ENCODE measurements at regions not wholly inside any gene's neighbourhood (a gene's known extent, or its start where the extent isn't known, plus 50 kb on each side); places are given as distances from the start of the nearest gene placed in this dataset.

GRCh38 chr9:117466111-117466510, 51.3 kb upstream of the ASTN2 start:
- no peak for DNase-seq (ENCODE audit: low spot score)
- Mint-ChIP-seq H3K36me3 (ENCODE audit: low read depth) (no peaks in the 10 kb centered on the region), H3K9me3 (no peaks in the 10 kb centered on the region), H3K4me1 (ENCODE audit: low read depth) (no peaks in the 10 kb centered on the region), H3K4me3 (ENCODE audit: low read depth) (no peak overlapping the region), H3K27me3 (ENCODE audit: low read depth) (no peaks in the 10 kb centered on the region), H3K27ac (no peak overlapping the region)
- intact Hi-C loops (cut with micrococcal nuclease): no loop called here

- DNase-seq (ENCODE audit: low spot score): no peak
- Mint-ChIP-seq H3K27ac (no peak overlapping the region), H3K27me3 (ENCODE audit: low read depth) (no peaks in the 10 kb centered on the region), H3K4me3 (ENCODE audit: low read depth) (no peak overlapping the region), H3K9me3 (no peaks in the 10 kb centered on the region), H3K36me3 (ENCODE audit: low read depth) (no peaks in the 10 kb centered on the region), H3K4me1 (ENCODE audit: low read depth) (no peaks in the 10 kb centered on the region)
- intact Hi-C loops (cut with micrococcal nuclease): no loop called here
Measured at GRCh38 chr9:117465706-117466105, 50.8 kb upstream of the ASTN2 start.

DNA sequence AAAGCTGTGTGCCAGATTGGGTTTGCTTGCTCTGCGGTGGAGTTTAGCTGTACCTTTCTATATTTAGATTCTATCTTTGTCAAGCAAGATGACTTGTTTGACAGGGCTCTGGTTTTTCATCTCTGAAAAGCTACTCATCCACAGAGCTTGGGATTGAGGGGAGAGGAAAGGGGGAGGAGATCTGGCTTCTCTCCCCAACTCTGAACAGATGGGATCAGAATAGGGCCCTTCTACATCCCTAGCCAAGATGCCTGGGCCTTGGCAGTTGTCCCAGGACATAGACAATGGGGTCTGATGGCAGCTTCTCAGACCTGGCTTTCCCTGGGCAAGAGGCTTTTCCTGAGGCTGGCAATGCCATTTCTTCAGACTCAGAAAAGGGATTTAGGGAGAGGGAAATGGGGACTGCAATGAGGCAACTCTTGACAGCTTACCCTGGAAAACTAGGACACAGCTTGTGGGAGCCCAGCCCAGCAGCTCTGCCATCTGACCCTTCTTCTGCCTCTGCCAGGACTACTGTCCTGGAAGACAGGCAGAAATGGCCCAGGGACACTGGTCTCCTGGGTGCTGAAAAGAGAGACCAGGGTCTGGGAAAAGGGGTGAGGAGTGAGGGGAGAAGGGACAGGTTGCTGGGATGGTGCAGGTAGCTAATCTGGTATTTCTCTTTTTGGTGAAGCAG, 50.2 kb upstream of the ASTN2 start:
- Mint-ChIP-seq H3K27ac (no peak overlapping the region), H3K4me3 (ENCODE audit: low read depth) (no peak overlapping the region), H3K4me1 (ENCODE audit: low read depth) (no peaks in the 10 kb centered on the region), H3K27me3 (ENCODE audit: low read depth) (no peaks in the 10 kb centered on the region), H3K36me3 (ENCODE audit: low read depth) (no peaks in the 10 kb centered on the region), H3K9me3 (no peaks in the 10 kb centered on the region)
- no peak for DNase-seq (ENCODE audit: low spot score)
- intact Hi-C loops (cut with micrococcal nuclease): no loop called here
